ENCODE measurements at regions not wholly inside any gene's neighbourhood (a gene's known extent, or its start where the extent isn't known, plus 50 kb on each side); places are given as distances from the start of the nearest gene placed in this dataset.
A peak's percentile ranks its signal among the peaks of the same experiment; 100 is the strongest.

- ATAC-seq (ENCODE audit: insufficient read depth, low FRiP score) (no peak), DNase-seq (peak in 2 of 3 donors; percentile 60 to 75)
- no peaks in the 10 kb centered on the region for H3K27me3 ChIP-seq (ENCODE audit: control insufficient read depth in 3 of 3, insufficient read depth in 3 of 3, low read length in 2 of 3)
- no peak overlapping the region for H3K4me3 ChIP-seq
- WGBS, 2 donors = 39 to 63% methylated on average over 1 of the region's 1 CpG
- H3K9me3 ChIP-seq (ENCODE audit: control insufficient read depth in 4 of 4, insufficient read depth in 3 of 4, low read length in 3 of 4) = no peaks in the 10 kb centered on the region
- no peaks in the 10 kb centered on the region for H3K36me3 ChIP-seq (ENCODE audit: control insufficient read depth in 4 of 4, insufficient read depth in 4 of 4, low read length in 4 of 4)
- TF ChIP-seq CTCF (IDR thresholded peaks at IDR 0.05; ENCODE audit: control extremely low read depth, extremely low read depth) = no peak
- H3K4me1 ChIP-seq (ENCODE audit: control insufficient read depth in 5 of 5, insufficient read depth in 5 of 5, low read length in 5 of 5) = peaks cover 0 to 15% (median 0%) of the 10 kb centered on the region in 5 donors
- H3K9ac ChIP-seq (ENCODE audit: insufficient read depth in 1 of 2, low read length in 2 of 2) = no peak overlapping the region
- H3K27ac ChIP-seq (ENCODE audit: low read depth in 1 of 2, low read length in 1 of 2) = no peak overlapping the region
Observed at GRCh38 chr12:24118668-24119067, 169.2 kb upstream of the SOX5 start.

GRCh38 chr12:24116548-24116947, 167.1 kb upstream of the SOX5 start:
- 46 to 48% methylated on average over 1 of the region's 1 CpG for WGBS, 2 donors

GRCh38 chr12:24113701-24114100, 164.2 kb upstream of the SOX5 start:
- Histone ChIP-seq H3K27me3 (ENCODE audit: control insufficient read depth in 3 of 3, insufficient read depth in 3 of 3, low read length in 2 of 3) (no peaks in the 10 kb centered on the region), H3K4me1 (ENCODE audit: control insufficient read depth in 5 of 5, insufficient read depth in 5 of 5, low read length in 5 of 5) (peaks cover 0 to 9% (median 0%) of the 10 kb centered on the region in 5 donors), H3K9ac (ENCODE audit: insufficient read depth in 1 of 2, low read length in 2 of 2) (no peak overlapping the region), H3K4me3 (no peak overlapping the region), H3K9me3 (ENCODE audit: control insufficient read depth in 4 of 4, insufficient read depth in 3 of 4, low read length in 3 of 4) (no peaks in the 10 kb centered on the region), H3K27ac (ENCODE audit: low read depth in 1 of 2, low read length in 1 of 2) (no peak overlapping the region), H3K36me3 (ENCODE audit: control insufficient read depth in 4 of 4, insufficient read depth in 4 of 4, low read length in 4 of 4) (no peaks in the 10 kb centered on the region)
- no peak for TF ChIP-seq CTCF (IDR thresholded peaks at IDR 0.05; ENCODE audit: control extremely low read depth, extremely low read depth)
- DNase-seq (peak in 1 of 3 donors; percentile 21), ATAC-seq (ENCODE audit: insufficient read depth, low FRiP score) (no peak)
- 95 to 98% methylated on average over 2 of the region's 2 CpGs for WGBS, 2 donors

More at GRCh38 chr12:24116548-24116947, 167.1 kb upstream of the SOX5 start:
- Histone ChIP-seq H3K27me3 (ENCODE audit: control insufficient read depth in 3 of 3, insufficient read depth in 3 of 3, low read length in 2 of 3) (no peaks in the 10 kb centered on the region), H3K36me3 (ENCODE audit: control insufficient read depth in 4 of 4, insufficient read depth in 4 of 4, low read length in 4 of 4) (no peaks in the 10 kb centered on the region), H3K9ac (ENCODE audit: insufficient read depth in 1 of 2, low read length in 2 of 2) (no peak overlapping the region), H3K27ac (ENCODE audit: low read depth in 1 of 2, low read length in 1 of 2) (no peak overlapping the region), H3K9me3 (ENCODE audit: control insufficient read depth in 4 of 4, insufficient read depth in 3 of 4, low read length in 3 of 4) (no peaks in the 10 kb centered on the region), H3K4me3 (no peak overlapping the region), H3K4me1 (ENCODE audit: control insufficient read depth in 5 of 5, insufficient read depth in 5 of 5, low read length in 5 of 5) (peaks cover 0 to 15% (median 0%) of the 10 kb centered on the region in 5 donors)
- DNase-seq (no peak), ATAC-seq (ENCODE audit: insufficient read depth, low FRiP score) (no peak)
- TF ChIP-seq CTCF (IDR thresholded peaks at IDR 0.05; ENCODE audit: control extremely low read depth, extremely low read depth) = no peak

GRCh38 chr12:24111616-24112015, 162.1 kb upstream of the SOX5 start:
- no peak for ATAC-seq (ENCODE audit: insufficient read depth, low FRiP score)
- H3K36me3 ChIP-seq (ENCODE audit: control insufficient read depth in 4 of 4, insufficient read depth in 4 of 4, low read length in 4 of 4) = no peaks in the 10 kb centered on the region
- no peaks in the 10 kb centered on the region for H3K4me1 ChIP-seq (ENCODE audit: control insufficient read depth in 5 of 5, insufficient read depth in 5 of 5, low read length in 5 of 5)
- H3K27me3 ChIP-seq (ENCODE audit: control insufficient read depth in 3 of 3, insufficient read depth in 3 of 3, low read length in 2 of 3) = no peaks in the 10 kb centered on the region
- no peak overlapping the region for H3K9ac ChIP-seq (ENCODE audit: insufficient read depth in 1 of 2, low read length in 2 of 2)
- H3K9me3 ChIP-seq (ENCODE audit: control insufficient read depth in 4 of 4, insufficient read depth in 3 of 4, low read length in 3 of 4) = no peaks in the 10 kb centered on the region
- H3K4me3 ChIP-seq = no peak overlapping the region
- DNase-seq = no peak
- 60 to 84% methylated on average over 2 of the region's 2 CpGs for WGBS, 2 donors
- H3K27ac ChIP-seq (ENCODE audit: low read depth in 1 of 2, low read length in 1 of 2) = no peak overlapping the region
- TF ChIP-seq CTCF (IDR thresholded peaks at IDR 0.05; ENCODE audit: control extremely low read depth, extremely low read depth) = no peak
